ENCODE measurements at regions not wholly inside any gene's neighbourhood (a gene's known extent, or its start where the extent isn't known, plus 50 kb on each side); places are given as distances from the start of the nearest gene placed in this dataset.

DNA sequence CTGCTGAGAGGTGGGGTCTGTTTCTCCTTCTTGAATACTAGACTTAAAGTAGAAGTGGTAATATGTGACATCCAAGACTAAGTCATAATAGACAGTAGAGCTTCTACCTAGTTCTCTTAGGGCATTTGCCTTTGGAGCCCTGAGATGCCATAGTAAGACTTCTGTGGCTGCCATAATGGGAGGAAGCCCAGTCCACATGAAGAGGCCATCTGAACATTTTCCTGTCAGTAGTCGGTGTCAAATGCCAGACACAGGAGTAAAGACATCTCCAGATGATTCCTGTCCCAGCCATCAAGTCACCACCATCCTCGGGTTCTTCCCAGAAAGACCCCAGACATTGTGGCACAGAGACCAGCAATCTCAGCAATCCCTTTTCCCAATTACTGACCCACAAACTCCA, 58.1 kb upstream of the IRX6 start:
- Mint-ChIP-seq H3K27ac (no peak overlapping the region), H3K36me3 (no peaks in the 10 kb centered on the region), H3K9me3 (ENCODE audit: low read depth) (no peaks in the 10 kb centered on the region), H3K4me1 (ENCODE audit: low read depth) (no peaks in the 10 kb centered on the region), H3K27me3 (no peaks in the 10 kb centered on the region), H3K4me3 (no peak overlapping the region)

DNA sequence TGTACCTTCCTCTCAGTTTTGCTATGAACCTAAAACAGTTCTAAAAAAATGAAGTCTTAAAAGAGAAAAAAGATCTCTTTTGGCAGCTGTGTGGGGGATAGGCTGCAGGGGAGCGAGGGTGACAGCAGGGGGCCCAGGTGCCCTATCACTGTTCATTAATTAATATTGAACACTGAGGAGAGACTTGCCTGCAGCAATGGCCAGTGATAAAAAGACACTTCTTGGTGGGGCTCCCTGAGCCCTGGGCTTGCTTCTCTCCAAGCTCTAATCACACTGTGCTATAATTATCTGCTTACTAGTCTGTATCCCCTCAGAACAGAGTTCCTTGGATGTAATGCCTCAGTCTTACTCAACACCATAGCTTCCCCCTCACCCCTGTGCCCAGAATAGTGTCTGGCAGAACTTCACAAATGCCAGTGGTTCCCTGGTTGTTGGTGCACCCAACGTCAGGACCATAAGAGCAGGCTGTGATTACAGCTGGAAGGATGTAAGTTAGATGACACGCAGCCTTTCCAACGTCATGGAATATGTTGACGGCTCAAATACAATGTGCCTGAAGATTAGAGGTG, 52.0 kb upstream of the IRX6 start:
- H3K36me3 Mint-ChIP-seq = no peaks in the 10 kb centered on the region
- H3K27me3 Mint-ChIP-seq = peaks cover 2% of the 10 kb centered on the region
- no peaks in the 10 kb centered on the region for H3K4me1 Mint-ChIP-seq (ENCODE audit: low read depth)
- no peak overlapping the region for H3K4me3 Mint-ChIP-seq
- H3K27ac Mint-ChIP-seq = no peak overlapping the region
- H3K9me3 Mint-ChIP-seq (ENCODE audit: low read depth) = no peaks in the 10 kb centered on the region

DNA sequence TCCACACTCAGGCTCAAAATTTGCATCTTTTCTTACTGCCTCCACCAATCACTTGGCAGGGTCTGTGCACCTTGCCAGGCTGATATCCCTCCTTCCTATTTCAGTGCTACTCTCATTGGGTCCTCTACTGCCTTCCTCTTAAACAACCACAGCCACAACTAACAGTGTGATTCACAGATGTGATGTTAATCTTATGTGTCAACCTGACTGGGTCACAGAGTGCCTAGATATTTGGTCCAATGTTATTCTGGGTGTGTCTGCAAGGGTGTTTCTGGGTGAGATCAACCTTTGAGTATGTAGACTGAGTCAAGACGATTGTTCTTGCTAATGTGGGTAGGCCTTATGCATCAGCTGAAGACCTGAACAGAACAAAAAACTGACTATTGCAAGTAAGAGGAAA, 51.3 kb upstream of the IRX6 start:
- Mint-ChIP-seq H3K4me1 (ENCODE audit: low read depth) (no peaks in the 10 kb centered on the region), H3K36me3 (no peaks in the 10 kb centered on the region), H3K27me3 (peaks cover 2% of the 10 kb centered on the region), H3K4me3 (no peak overlapping the region), H3K9me3 (ENCODE audit: low read depth) (no peaks in the 10 kb centered on the region), H3K27ac (no peak overlapping the region)

DNA sequence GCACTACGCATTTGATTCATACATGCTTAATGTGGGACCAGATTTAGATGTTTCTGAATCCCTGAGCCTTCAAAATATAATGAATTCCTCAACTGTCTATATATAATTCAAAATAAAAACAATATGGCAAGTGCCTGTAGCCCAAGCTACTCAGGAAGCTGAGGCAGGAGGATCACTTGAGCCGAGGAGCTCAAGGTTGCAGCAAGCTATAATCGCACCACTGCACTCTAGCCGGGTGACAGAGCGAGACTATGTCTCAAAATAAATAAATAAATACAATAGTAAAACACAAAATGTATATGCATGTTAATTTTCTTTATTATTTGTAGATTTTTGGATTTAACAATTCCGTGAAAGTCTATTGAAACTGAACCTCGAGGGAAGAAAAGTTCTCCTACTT, 50.6 kb upstream of the IRX6 start:
- Mint-ChIP-seq H3K9me3 (ENCODE audit: low read depth) (no peaks in the 10 kb centered on the region), H3K4me3 (no peak overlapping the region), H3K27me3 (peaks cover 2% of the 10 kb centered on the region), H3K4me1 (ENCODE audit: low read depth) (no peaks in the 10 kb centered on the region), H3K27ac (no peak overlapping the region), H3K36me3 (no peaks in the 10 kb centered on the region)

DNA sequence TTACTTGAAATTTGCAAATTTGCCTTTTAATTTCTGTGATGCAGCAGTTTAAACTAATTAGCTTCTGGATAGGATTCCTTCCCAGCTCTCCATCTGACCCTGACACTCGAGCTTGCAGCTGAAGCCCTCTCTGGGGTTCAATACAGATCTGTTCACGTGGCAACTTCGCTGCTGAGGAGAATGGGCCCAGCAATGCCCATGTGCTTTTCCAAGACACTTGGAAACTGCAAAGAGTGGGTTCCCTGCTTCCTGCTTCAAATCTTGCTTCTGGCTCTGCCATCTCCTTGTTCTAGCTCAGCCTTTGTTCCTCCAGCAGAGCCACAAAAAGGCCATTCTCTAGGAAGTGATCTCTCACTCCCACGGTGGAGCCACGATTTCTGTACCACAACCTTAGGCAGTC, 50.0 kb upstream of the IRX6 start:
- no peaks in the 10 kb centered on the region for H3K36me3 Mint-ChIP-seq
- no peaks in the 10 kb centered on the region for H3K4me1 Mint-ChIP-seq (ENCODE audit: low read depth)
- H3K27me3 Mint-ChIP-seq = peaks cover 2% of the 10 kb centered on the region
- no peak overlapping the region for H3K4me3 Mint-ChIP-seq
- no peaks in the 10 kb centered on the region for H3K9me3 Mint-ChIP-seq (ENCODE audit: low read depth)
- no peak overlapping the region for H3K27ac Mint-ChIP-seq
